GM18858 (cell line): ENCODE measurements at regions not wholly inside any gene's neighbourhood (a gene's known extent, or its start where the extent isn't known, plus 50 kb on each side); places are given as distances from the start of the nearest gene placed in this dataset.

Experiments used
- ATAC-seq: cut with Tn5 transposase; IDR thresholded peaks from one replicate; pipeline ENCODE4 v1.9.1; 2021; ENCODE audit not compliant: unreplicated experiment

GRCh38 chr10:36336315-36336714, 694.2 kb upstream of the FZD8 start:
- no peak for ATAC-seq

- ATAC-seq = no peak
Observed at GRCh38 chr10:36333446-36333845, 691.4 kb upstream of the FZD8 start.

- ATAC-seq = no peak
Observed at GRCh38 chr10:36332926-36333325, 690.8 kb upstream of the FZD8 start.

GRCh38 chr10:36331121-36331520, 689.0 kb upstream of the FZD8 start:
- no peak for ATAC-seq

GRCh38 chr10:36325815-36326214, 683.7 kb upstream of the FZD8 start:
- no peak for ATAC-seq

GRCh38 chr10:36324831-36325230, 682.7 kb upstream of the FZD8 start:
- no peak for ATAC-seq

GRCh38 chr10:36313142-36313541, 671.0 kb upstream of the FZD8 start:
- ATAC-seq = no peak

GRCh38 chr10:36303896-36304295, 661.8 kb upstream of the FZD8 start:
- ATAC-seq = no peak

- ATAC-seq = no peak
Observed at GRCh38 chr10:36302086-36302485, 660.0 kb upstream of the FZD8 start.

- no peak for ATAC-seq
Observed at GRCh38 chr10:36301539-36301938, 659.4 kb upstream of the FZD8 start.

GRCh38 chr10:36301139-36301538, 659.0 kb upstream of the FZD8 start:
- ATAC-seq = no peak

- no peak for ATAC-seq
Observed at GRCh38 chr10:36283827-36284226, 641.7 kb upstream of the FZD8 start.

- ATAC-seq = no peak
Observed at GRCh38 chr10:36281831-36282331, 639.8 kb upstream of the FZD8 start.

GRCh38 chr10:36280890-36281499, 638.9 kb upstream of the FZD8 start:
- ATAC-seq = no peak

- no peak for ATAC-seq
Observed at GRCh38 chr10:36280321-36280741, 638.2 kb upstream of the FZD8 start.

GRCh38 chr10:36278176-36278575, 636.1 kb upstream of the FZD8 start:
- ATAC-seq = no peak

- no peak for ATAC-seq
Observed at GRCh38 chr10:36277459-36277858, 635.4 kb upstream of the FZD8 start.

GRCh38 chr10:36271627-36272340, 629.7 kb upstream of the FZD8 start:
- ATAC-seq = no peak

GRCh38 chr10:36269222-36269621, 627.1 kb upstream of the FZD8 start:
- ATAC-seq = no peak

GRCh38 chr10:36266923-36267322, 624.8 kb upstream of the FZD8 start:
- no peak for ATAC-seq

GRCh38 chr10:36265741-36266140, 623.6 kb upstream of the FZD8 start:
- ATAC-seq = no peak

GRCh38 chr10:36263871-36264270, 621.8 kb upstream of the FZD8 start:
- ATAC-seq = no peak

GRCh38 chr10:36256948-36257356, 614.9 kb upstream of the FZD8 start:
- no peak for ATAC-seq
